Prostate gland (tissue), 2 donors: ENCODE measurements at regions not wholly inside any gene's neighbourhood (a gene's known extent, or its start where the extent isn't known, plus 50 kb on each side); places are given as distances from the start of the nearest gene placed in this dataset.
"Not testable (repeated sequence)": the region's sequence is repeated elsewhere in the genome, so short reads cannot be mapped to it uniquely, and the experiment has no call there.

Experiments used
- POLR2A ChIP-seq: fragments of 450-650 bp; IDR thresholded peaks from one replicate; pipeline ENCODE4 v1.6.1; 2016; ENCODE audit warnings: antibody characterized with exemption, mild to moderate bottlenecking
- POLR2AphosphoS5 ChIP-seq: sonication (generic); formaldehyde crosslinking; IDR thresholded peaks from one replicate; pipeline ENCODE4 v1.6.1; 2017; ENCODE audit warnings: antibody characterized with exemption
- TF ChIP-seq, protein P1 (sequence below), 4 experiments: fragments of 200-600 bp in 2 of 4; fragments of 450-650 bp in 2 of 4; sonication (generic) in 2 of 4; IDR thresholded peaks; 1 replicate in 3 of 4; 2 replicates in 1 of 4; pipeline ENCODE4 v1.5.1; 2016 to 2019; ENCODE audit warnings: antibody characterized with exemption in 4 of 4, mild to moderate bottlenecking in 2 of 4, moderate library complexity in 2 of 4

DNA sequence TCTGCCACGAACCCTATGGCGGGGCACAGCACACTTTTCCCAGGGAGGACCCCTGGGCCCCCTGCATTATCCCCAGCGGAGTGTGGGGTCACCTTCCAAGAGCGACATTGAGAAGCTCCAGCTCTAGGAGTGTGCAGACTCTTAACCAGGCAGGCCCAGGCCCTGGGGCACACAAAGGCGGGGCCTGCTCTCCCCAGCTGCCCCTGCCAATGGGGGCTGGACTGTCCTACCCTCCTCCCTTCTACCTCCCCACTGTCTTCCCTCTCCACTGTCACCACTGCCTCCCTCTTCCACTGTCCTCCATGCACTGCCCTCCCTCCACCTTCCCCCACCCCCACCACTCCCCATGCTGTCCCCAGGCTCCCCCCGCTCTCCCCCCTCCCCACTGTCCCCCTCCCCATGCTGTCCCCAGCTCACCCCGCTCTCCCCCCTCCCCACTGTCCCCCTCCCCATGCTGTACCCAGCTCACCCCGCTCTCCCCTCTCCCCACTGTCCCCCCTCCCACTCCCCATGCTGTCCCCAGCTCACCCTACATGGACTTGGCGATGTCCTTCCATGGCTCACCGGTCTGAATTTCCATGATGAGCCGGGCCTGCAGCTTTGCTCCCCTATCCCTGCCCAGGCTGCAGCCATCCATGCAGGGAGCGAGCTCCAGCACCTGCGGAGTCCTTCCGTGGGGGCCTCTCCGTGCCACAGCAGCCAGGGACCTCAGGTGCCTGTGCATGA, 5483.6 kb upstream of the TPTE start:
- not testable (repeated sequence) for TF ChIP-seq POLR2A, POLR2AphosphoS5
- TF ChIP-seq, protein P1, sequence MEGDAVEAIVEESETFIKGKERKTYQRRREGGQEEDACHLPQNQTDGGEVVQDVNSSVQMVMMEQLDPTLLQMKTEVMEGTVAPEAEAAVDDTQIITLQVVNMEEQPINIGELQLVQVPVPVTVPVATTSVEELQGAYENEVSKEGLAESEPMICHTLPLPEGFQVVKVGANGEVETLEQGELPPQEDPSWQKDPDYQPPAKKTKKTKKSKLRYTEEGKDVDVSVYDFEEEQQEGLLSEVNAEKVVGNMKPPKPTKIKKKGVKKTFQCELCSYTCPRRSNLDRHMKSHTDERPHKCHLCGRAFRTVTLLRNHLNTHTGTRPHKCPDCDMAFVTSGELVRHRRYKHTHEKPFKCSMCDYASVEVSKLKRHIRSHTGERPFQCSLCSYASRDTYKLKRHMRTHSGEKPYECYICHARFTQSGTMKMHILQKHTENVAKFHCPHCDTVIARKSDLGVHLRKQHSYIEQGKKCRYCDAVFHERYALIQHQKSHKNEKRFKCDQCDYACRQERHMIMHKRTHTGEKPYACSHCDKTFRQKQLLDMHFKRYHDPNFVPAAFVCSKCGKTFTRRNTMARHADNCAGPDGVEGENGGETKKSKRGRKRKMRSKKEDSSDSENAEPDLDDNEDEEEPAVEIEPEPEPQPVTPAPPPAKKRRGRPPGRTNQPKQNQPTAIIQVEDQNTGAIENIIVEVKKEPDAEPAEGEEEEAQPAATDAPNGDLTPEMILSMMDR (IDR thresholded peaks at IDR 0.05) = not testable (repeated sequence)
